Esophagus squamous epithelium (tissue), 4 donors: ENCODE measurements at regions not wholly inside any gene's neighbourhood (a gene's known extent, or its start where the extent isn't known, plus 50 kb on each side); places are given as distances from the start of the nearest gene placed in this dataset.

Source experiments
- POLR2A ChIP-seq, 4 donors: fragments of 450-650 bp; IDR thresholded peaks; one replicate each; pipeline ENCODE4 v1.6.1; 2017; ENCODE audit warnings: antibody characterized with exemption in 4 of 4, mild to moderate bottlenecking in 4 of 4, moderate library complexity in 3 of 4
- TF ChIP-seq, protein P1 (sequence below), 6 experiments: fragments of 450-650 bp in 4 of 6; fragments of 200-600 bp in 2 of 6; sonication (generic) in 2 of 6; IDR thresholded peaks; one replicate each; pipeline ENCODE4 v1.5.1; 2016 to 2019; ENCODE audit warnings: antibody characterized with exemption in 6 of 6, mild to moderate bottlenecking in 4 of 6, moderate library complexity in 4 of 6

DNA sequence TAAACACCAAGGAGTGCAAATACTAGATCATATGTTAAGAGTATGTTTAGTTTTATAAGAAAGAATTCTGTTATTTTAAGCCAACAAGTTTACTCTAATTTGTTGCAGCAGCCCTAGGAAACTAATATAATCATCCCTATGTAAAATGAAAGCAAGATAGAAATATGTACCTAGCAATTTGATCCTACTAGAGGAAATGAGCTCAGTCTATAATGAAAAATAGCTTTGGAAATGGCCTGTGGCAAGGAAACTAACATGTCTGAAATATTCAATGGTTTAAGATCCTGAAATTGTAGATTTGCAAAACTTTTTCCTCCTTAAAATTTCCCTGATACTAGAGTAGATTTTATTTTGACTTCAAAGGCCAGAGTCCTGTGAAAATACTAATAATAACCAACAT, 112.7 kb upstream of the SLC5A12 start:
- TF ChIP-seq, protein P1, sequence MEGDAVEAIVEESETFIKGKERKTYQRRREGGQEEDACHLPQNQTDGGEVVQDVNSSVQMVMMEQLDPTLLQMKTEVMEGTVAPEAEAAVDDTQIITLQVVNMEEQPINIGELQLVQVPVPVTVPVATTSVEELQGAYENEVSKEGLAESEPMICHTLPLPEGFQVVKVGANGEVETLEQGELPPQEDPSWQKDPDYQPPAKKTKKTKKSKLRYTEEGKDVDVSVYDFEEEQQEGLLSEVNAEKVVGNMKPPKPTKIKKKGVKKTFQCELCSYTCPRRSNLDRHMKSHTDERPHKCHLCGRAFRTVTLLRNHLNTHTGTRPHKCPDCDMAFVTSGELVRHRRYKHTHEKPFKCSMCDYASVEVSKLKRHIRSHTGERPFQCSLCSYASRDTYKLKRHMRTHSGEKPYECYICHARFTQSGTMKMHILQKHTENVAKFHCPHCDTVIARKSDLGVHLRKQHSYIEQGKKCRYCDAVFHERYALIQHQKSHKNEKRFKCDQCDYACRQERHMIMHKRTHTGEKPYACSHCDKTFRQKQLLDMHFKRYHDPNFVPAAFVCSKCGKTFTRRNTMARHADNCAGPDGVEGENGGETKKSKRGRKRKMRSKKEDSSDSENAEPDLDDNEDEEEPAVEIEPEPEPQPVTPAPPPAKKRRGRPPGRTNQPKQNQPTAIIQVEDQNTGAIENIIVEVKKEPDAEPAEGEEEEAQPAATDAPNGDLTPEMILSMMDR (IDR thresholded peaks at IDR 0.05) = no peak
- no peak for TF ChIP-seq POLR2A (IDR thresholded peaks at IDR 0.05)
